DOHH2 (cell line): ENCODE measurements at regions not wholly inside any gene's neighbourhood (a gene's known extent, or its start where the extent isn't known, plus 50 kb on each side); places are given as distances from the start of the nearest gene placed in this dataset.

Experiments
- H3F3A ChIP-seq: fragments of 200-600 bp; sonication (generic), shearing (Covaris generic); 2 replicates; pipeline ENCODE4 v1.6.0; 2016; ENCODE audit warnings: antibody characterized with exemption, mild to moderate bottlenecking; ENCODE audit not compliant: control insufficient read depth, insufficient read depth
- H3K27ac ChIP-seq: fragments of 200-600 bp; sonication (generic); 2 replicates; pipeline ENCODE4 v1.5.1; 2014; ENCODE audit warnings: low read depth, mild to moderate bottlenecking, low read length, moderate library complexity
- H3K27me3 ChIP-seq: fragments of 200-600 bp; sonication (generic); 2 replicates; pipeline ENCODE4 v1.6.1; 2014; ENCODE audit warnings: mild to moderate bottlenecking, low read length, mixed read lengths; ENCODE audit not compliant: control insufficient read depth
- H3K36me3 ChIP-seq: fragments of 200-600 bp; sonication (generic); 2 replicates; pipeline ENCODE4 v1.6.1; 2014; ENCODE audit warnings: mild to moderate bottlenecking, low read length, moderate library complexity, mixed read lengths; ENCODE audit not compliant: control insufficient read depth
- H3K4me1 ChIP-seq: fragments of 200-600 bp; sonication (generic); 2 replicates; pipeline ENCODE4 v1.6.1; 2014; ENCODE audit warnings: mild to moderate bottlenecking, low read length, mixed read lengths; ENCODE audit not compliant: control insufficient read depth
- H3K4me2 ChIP-seq: fragments of 200-600 bp; sonication (generic); 2 replicates; pipeline ENCODE4 v1.6.0; 2014; ENCODE audit warnings: mild to moderate bottlenecking, low read length, moderate library complexity
- H3K4me3 ChIP-seq: fragments of 200-600 bp; sonication (generic); 2 replicates; pipeline ENCODE4 v1.5.1; 2014; ENCODE audit warnings: mild to moderate bottlenecking, low read length, mixed read lengths
- H3K79me2 ChIP-seq: fragments of 200-600 bp; sonication (generic); 2 replicates; pipeline ENCODE4 v1.6.1; 2014; ENCODE audit warnings: mild to moderate bottlenecking, low read length, mixed read lengths; ENCODE audit not compliant: control insufficient read depth
- H3K9me2 ChIP-seq: fragments of 200-600 bp; sonication (generic); replicated peaks from 2 replicates; pipeline ENCODE4 v1.6.1; 2014; ENCODE audit warnings: mild to moderate bottlenecking, low read length, mixed read lengths; ENCODE audit not compliant: control insufficient read depth
- H3K9me3 ChIP-seq: fragments of 200-600 bp; sonication (generic); 2 replicates; pipeline ENCODE4 v1.6.1; 2014; ENCODE audit warnings: antibody characterized with exemption, low read length, mixed read lengths; ENCODE audit not compliant: control insufficient read depth, insufficient read depth
- H4K20me1 ChIP-seq: fragments of 200-600 bp; sonication (generic); 2 replicates; pipeline ENCODE4 v1.6.0; 2014; ENCODE audit warnings: low read depth, mild to moderate bottlenecking, antibody characterized with exemption, low read length, moderate library complexity; ENCODE audit not compliant: control insufficient read depth, insufficient read depth
- CTCF ChIP-seq: fragments of 200-600 bp; sonication (generic); IDR thresholded peaks from one replicate; pipeline ENCODE4 v1.5.1; 2014; ENCODE audit warnings: antibody characterized with exemption, mild to moderate bottlenecking, low read depth, low read length; ENCODE audit not compliant: poor library complexity, severe bottlenecking
- EZH2phosphoT487 ChIP-seq: fragments of 200-600 bp; sonication (generic); IDR thresholded peaks from 2 replicates; pipeline ENCODE4 v1.6.1; 2017; ENCODE audit warnings: borderline replicate concordance, mild to moderate bottlenecking, antibody characterized with exemption, low read length, moderate library complexity, mixed read lengths

GRCh38 chr5:93886917-93887361, 145.5 kb upstream of the POU5F2 start:
- Histone ChIP-seq H3K27ac (no peak overlapping the region), H3K9me3 (no peaks in the 10 kb centered on the region), H3F3A (no peaks in the 10 kb centered on the region), H3K9me2 (no peaks in the 10 kb centered on the region), H3K4me3 (no peak overlapping the region), H3K27me3 (no peaks in the 10 kb centered on the region), H3K4me2 (no peak overlapping the region), H3K4me1 (peaks cover 14% of the 10 kb centered on the region), H3K36me3 (no peaks in the 10 kb centered on the region), H4K20me1 (no peaks in the 10 kb centered on the region), H3K79me2 (no peaks in the 10 kb centered on the region)
- TF ChIP-seq EZH2phosphoT487 (no peak), CTCF (no peak)

GRCh38 chr5:93886098-93886806, 144.9 kb upstream of the POU5F2 start:
- Histone ChIP-seq H3K4me2 (no peak overlapping the region), H4K20me1 (no peaks in the 10 kb centered on the region), H3K4me1 (peaks cover 14% of the 10 kb centered on the region), H3K36me3 (no peaks in the 10 kb centered on the region), H3K27me3 (no peaks in the 10 kb centered on the region), H3K9me2 (no peaks in the 10 kb centered on the region), H3K79me2 (no peaks in the 10 kb centered on the region), H3K4me3 (no peak overlapping the region), H3K9me3 (no peaks in the 10 kb centered on the region), H3F3A (no peaks in the 10 kb centered on the region), H3K27ac (no peak overlapping the region)
- TF ChIP-seq CTCF (no peak), EZH2phosphoT487 (no peak)

- no peak for TF ChIP-seq CTCF
- TF ChIP-seq EZH2phosphoT487: no peak
- H3F3A ChIP-seq: no peaks in the 10 kb centered on the region
- H3K4me1 ChIP-seq: peaks cover 14% of the 10 kb centered on the region
- no peak overlapping the region for H3K4me3 ChIP-seq
- no peaks in the 10 kb centered on the region for H4K20me1 ChIP-seq
- H3K27me3 ChIP-seq: no peaks in the 10 kb centered on the region
- H3K79me2 ChIP-seq: no peaks in the 10 kb centered on the region
- no peak overlapping the region for H3K27ac ChIP-seq
- H3K9me3 ChIP-seq: no peaks in the 10 kb centered on the region
- no peaks in the 10 kb centered on the region for H3K9me2 ChIP-seq
- H3K4me2 ChIP-seq: no peak overlapping the region
- H3K36me3 ChIP-seq: no peaks in the 10 kb centered on the region
Observed at GRCh38 chr5:93884254-93884653, 142.9 kb upstream of the POU5F2 start.
